CD14-positive monocyte (primary cell): ENCODE measurements at regions not wholly inside any gene's neighbourhood (a gene's known extent, or its start where the extent isn't known, plus 50 kb on each side); places are given as distances from the start of the nearest gene placed in this dataset.

Source experiments
- DNase-seq, 3 donors: peaks; one replicate each; pipeline ENCODE4 v3.0.0-alpha.2; 2011 to 2022
- H2AFZ ChIP-seq: 2 replicates; pipeline ENCODE4 v1.6.0; 2012; ENCODE audit warnings: mild to moderate bottlenecking, low read depth, low read length, inconsistent platforms; ENCODE audit not compliant: insufficient read depth, poor library complexity, severe bottlenecking
- H3K27ac ChIP-seq, 2 donors: 1 replicate in 1 of 2; 2 replicates in 1 of 2; pipeline ENCODE4 v1.5.1; 2012 to 2013; ENCODE audit warnings: low read length in 2 of 2, control low read depth in 1 of 2, inconsistent platforms in 1 of 2, low read depth in 1 of 2, mild to moderate bottlenecking in 1 of 2
- H3K27me3 ChIP-seq, 2 donors: one replicate each; pipeline versions ENCODE4 v1.6.0 to v1.6.1; 2011 to 2013; ENCODE audit warnings: low read length in 2 of 2; ENCODE audit not compliant: control insufficient read depth in 2 of 2, insufficient read depth in 2 of 2
- H3K36me3 ChIP-seq, 2 donors: replicated peaks in 1 of 2; 1 replicate in 1 of 2; 2 replicates in 1 of 2; pipeline versions ENCODE4 v1.5.1 to v1.6.1; 2012 to 2013; ENCODE audit warnings: low read length in 2 of 2, control low read depth in 1 of 2, inconsistent platforms in 1 of 2, mild to moderate bottlenecking in 1 of 2; ENCODE audit not compliant: insufficient read depth in 2 of 2, control insufficient read depth in 1 of 2
- H3K4me1 ChIP-seq, 2 donors: 1 replicate in 1 of 2; 2 replicates in 1 of 2; pipeline versions ENCODE4 v1.5.1 to v1.6.1; 2012 to 2013; ENCODE audit warnings: low read length in 2 of 2, control low read depth in 1 of 2, inconsistent platforms in 1 of 2, mild to moderate bottlenecking in 1 of 2, moderate library complexity in 1 of 2; ENCODE audit not compliant: insufficient read depth in 2 of 2, control insufficient read depth in 1 of 2
- H3K4me2 ChIP-seq: replicated peaks from 2 replicates; pipeline ENCODE3; 2012; ENCODE audit warnings: low read length, moderate library complexity, mild to moderate bottlenecking; ENCODE audit not compliant: poor library complexity, severe bottlenecking; ENCODE audit errors: extremely low read depth
- H3K4me3 ChIP-seq, 3 experiments: fragments of 200-600 bp in 1 of 3; sonication (generic) in 1 of 3; replicated peaks in 1 of 3; 1 replicate in 2 of 3; 2 replicates in 1 of 3; pipeline ENCODE4 v1.5.1; 2011 to 2013; ENCODE audit warnings: low read length in 3 of 3, mild to moderate bottlenecking in 3 of 3, control low read depth in 2 of 3, low read depth in 2 of 3, inconsistent platforms in 1 of 3, moderate library complexity in 1 of 3
- H3K79me2 ChIP-seq: 2 replicates; pipeline ENCODE4 v1.6.0; 2012; ENCODE audit warnings: mild to moderate bottlenecking, control low read depth, inconsistent platforms, low read length, moderate library complexity; ENCODE audit not compliant: insufficient read depth
- H3K9ac ChIP-seq: 2 replicates; pipeline ENCODE4 v1.6.0; 2017; ENCODE audit warnings: low read length, mild to moderate bottlenecking; ENCODE audit not compliant: insufficient read depth, poor library complexity, severe bottlenecking
- H3K9me3 ChIP-seq, 2 donors: replicated peaks in 1 of 2; 1 replicate in 1 of 2; 2 replicates in 1 of 2; pipeline versions ENCODE4 v1.5.1 to v1.6.1; 2012 to 2013; ENCODE audit warnings: low read length in 2 of 2, control low read depth in 1 of 2; ENCODE audit not compliant: control insufficient read depth in 1 of 2, insufficient read depth in 1 of 2
- H4K20me1 ChIP-seq: 2 replicates; pipeline ENCODE4 v1.6.0; 2012; ENCODE audit warnings: mild to moderate bottlenecking, low read length, control low read depth, moderate library complexity; ENCODE audit not compliant: insufficient read depth
- H3K27ac Mint-ChIP-seq, 7 donors: one replicate each; pipeline ENCODE4 v1.8.0; 2020; ENCODE audit warnings: mild to moderate bottlenecking in 7 of 7, mixed read lengths in 7 of 7, moderate library complexity in 6 of 7, inconsistent platforms in 2 of 7
- H3K27me3 Mint-ChIP-seq, 3 donors: one replicate each; pipeline ENCODE4 v1.8.0; 2021 to 2022; ENCODE audit warnings: low read depth in 3 of 3, mild to moderate bottlenecking in 3 of 3, mixed read lengths in 3 of 3, moderate library complexity in 3 of 3, inconsistent platforms in 1 of 3
- H3K36me3 Mint-ChIP-seq, 2 donors: one replicate each; pipeline ENCODE4 v1.8.0; 2020; ENCODE audit warnings: mixed read lengths in 2 of 2, inconsistent platforms in 1 of 2, mild to moderate bottlenecking in 1 of 2
- H3K4me1 Mint-ChIP-seq: one replicate; pipeline ENCODE4 v1.8.0; 2020; ENCODE audit warnings: mild to moderate bottlenecking, mixed read lengths
- H3K4me3 Mint-ChIP-seq, 2 donors: one replicate each; pipeline ENCODE4 v1.8.0; 2020; ENCODE audit warnings: mild to moderate bottlenecking in 2 of 2, mixed read lengths in 2 of 2, moderate library complexity in 1 of 2
- H3K9me3 Mint-ChIP-seq, 7 donors: one replicate each; pipeline ENCODE4 v1.8.0; 2020 to 2022; ENCODE audit warnings: mixed read lengths in 7 of 7, mild to moderate bottlenecking in 6 of 7, moderate library complexity in 6 of 7, inconsistent platforms in 2 of 7
- WGBS: methylation state at CpG from one replicate; pipeline ENCODE4 v1.1.5; 2013; ENCODE audit warnings: missing lambda C conversion rate; ENCODE audit not compliant: insufficient coverage; 5-methylcytosine and 5-hydroxymethylcytosine counted together
- intact Hi-C, 2 donors: fragments of 100-400 bp; cut with micrococcal nuclease; formaldehyde crosslinking; loops; one replicate each; pipeline versions ENCODE4 v1.15.0 to v1.15.1; 2023
- TF ChIP-seq, protein P1 (sequence below): fragments of 200-600 bp; IDR thresholded peaks from one replicate; pipeline ENCODE4 v1.8.0; 2022; ENCODE audit warnings: antibody characterized with exemption, mild to moderate bottlenecking

DNA sequence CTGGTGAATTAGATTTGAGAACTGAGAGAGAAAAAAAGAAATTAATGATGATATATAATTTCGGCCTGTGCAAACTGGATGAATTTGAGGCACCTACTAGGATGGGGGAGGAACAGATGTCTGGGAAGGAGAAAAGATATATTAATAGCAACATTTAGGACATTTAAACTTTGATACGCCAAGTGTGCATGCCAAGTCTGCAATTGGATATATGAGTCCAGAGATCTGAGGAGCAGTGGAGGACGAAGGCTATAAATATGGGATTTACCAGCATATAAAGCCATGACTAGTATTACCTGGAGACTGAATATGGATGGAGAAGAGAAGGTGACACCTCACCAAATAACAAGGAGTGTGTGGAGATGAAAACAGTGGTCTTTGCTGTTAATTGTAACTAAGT, 272.6 kb upstream of the HSF2 start:
- no peaks in the 10 kb centered on the region for H3K79me2 ChIP-seq
- Mint-ChIP-seq H3K27ac (no peak overlapping the region), H3K4me1 (no peaks in the 10 kb centered on the region), H3K4me3 (no peak overlapping the region), H3K36me3 (no peaks in the 10 kb centered on the region), H3K9me3 (peaks cover 0 to 5% (median 0%) of the 10 kb centered on the region in 7 donors), H3K27me3 (no peaks in the 10 kb centered on the region)
- H3K9me3 ChIP-seq, result no peaks in the 10 kb centered on the region
- intact Hi-C loops, result no loop called here
- TF ChIP-seq, protein P1, sequence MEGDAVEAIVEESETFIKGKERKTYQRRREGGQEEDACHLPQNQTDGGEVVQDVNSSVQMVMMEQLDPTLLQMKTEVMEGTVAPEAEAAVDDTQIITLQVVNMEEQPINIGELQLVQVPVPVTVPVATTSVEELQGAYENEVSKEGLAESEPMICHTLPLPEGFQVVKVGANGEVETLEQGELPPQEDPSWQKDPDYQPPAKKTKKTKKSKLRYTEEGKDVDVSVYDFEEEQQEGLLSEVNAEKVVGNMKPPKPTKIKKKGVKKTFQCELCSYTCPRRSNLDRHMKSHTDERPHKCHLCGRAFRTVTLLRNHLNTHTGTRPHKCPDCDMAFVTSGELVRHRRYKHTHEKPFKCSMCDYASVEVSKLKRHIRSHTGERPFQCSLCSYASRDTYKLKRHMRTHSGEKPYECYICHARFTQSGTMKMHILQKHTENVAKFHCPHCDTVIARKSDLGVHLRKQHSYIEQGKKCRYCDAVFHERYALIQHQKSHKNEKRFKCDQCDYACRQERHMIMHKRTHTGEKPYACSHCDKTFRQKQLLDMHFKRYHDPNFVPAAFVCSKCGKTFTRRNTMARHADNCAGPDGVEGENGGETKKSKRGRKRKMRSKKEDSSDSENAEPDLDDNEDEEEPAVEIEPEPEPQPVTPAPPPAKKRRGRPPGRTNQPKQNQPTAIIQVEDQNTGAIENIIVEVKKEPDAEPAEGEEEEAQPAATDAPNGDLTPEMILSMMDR, result no peak
- no peak for DNase-seq
- no peak overlapping the region for H3K4me2 ChIP-seq
- no peaks in the 10 kb centered on the region for H3K4me1 ChIP-seq
- no peak overlapping the region for H3K9ac ChIP-seq
- no peaks in the 10 kb centered on the region for H3K36me3 ChIP-seq
- H2AFZ ChIP-seq, result no peak overlapping the region
- no peaks in the 10 kb centered on the region for H4K20me1 ChIP-seq
- no peak overlapping the region for H3K4me3 ChIP-seq
- no peaks in the 10 kb centered on the region for H3K27me3 ChIP-seq
- H3K27ac ChIP-seq, result no peak overlapping the region
- 63% methylated on average over 1 of the region's 3 CpGs for WGBS

DNA sequence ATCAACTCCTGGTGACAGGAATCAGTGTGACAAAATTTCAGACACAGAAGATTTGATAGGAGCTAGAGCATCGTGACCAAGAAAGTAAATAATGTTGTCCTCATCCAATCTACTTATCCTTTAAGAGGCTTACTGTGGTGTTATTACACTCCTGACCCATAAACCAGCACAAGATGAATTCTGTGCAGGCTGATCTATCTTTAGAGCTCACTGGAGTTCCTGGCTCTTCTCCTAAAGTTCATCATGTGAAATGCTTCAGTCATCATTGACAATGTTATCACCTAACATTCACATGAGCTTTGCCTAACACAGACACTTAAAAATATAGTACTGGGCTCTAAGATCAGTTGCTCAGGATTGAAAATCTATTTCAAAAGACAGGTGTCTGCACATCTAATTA, 271.0 kb upstream of the HSF2 start:
- Histone ChIP-seq H3K4me1 (no peaks in the 10 kb centered on the region), H3K79me2 (no peaks in the 10 kb centered on the region), H3K4me3 (no peak overlapping the region), H3K9ac (no peak overlapping the region), H3K27me3 (no peaks in the 10 kb centered on the region), H4K20me1 (no peaks in the 10 kb centered on the region), H3K9me3 (no peaks in the 10 kb centered on the region), H2AFZ (no peak overlapping the region), H3K27ac (no peak overlapping the region), H3K4me2 (no peak overlapping the region), H3K36me3 (no peaks in the 10 kb centered on the region)
- Mint-ChIP-seq H3K27me3 (no peaks in the 10 kb centered on the region), H3K4me3 (no peak overlapping the region), H3K27ac (no peak overlapping the region), H3K36me3 (no peaks in the 10 kb centered on the region), H3K9me3 (peaks cover 0 to 5% (median 0%) of the 10 kb centered on the region in 7 donors), H3K4me1 (no peaks in the 10 kb centered on the region)
- no CpG with 5 or more reads among the region's 1 CpG for WGBS
- intact Hi-C loops, result no loop called here
- no peak for DNase-seq
- TF ChIP-seq, protein P1, result no peak
